ENCODE measurements at regions not wholly inside any gene's neighbourhood (a gene's known extent, or its start where the extent isn't known, plus 50 kb on each side); places are given as distances from the start of the nearest gene placed in this dataset.

DNA sequence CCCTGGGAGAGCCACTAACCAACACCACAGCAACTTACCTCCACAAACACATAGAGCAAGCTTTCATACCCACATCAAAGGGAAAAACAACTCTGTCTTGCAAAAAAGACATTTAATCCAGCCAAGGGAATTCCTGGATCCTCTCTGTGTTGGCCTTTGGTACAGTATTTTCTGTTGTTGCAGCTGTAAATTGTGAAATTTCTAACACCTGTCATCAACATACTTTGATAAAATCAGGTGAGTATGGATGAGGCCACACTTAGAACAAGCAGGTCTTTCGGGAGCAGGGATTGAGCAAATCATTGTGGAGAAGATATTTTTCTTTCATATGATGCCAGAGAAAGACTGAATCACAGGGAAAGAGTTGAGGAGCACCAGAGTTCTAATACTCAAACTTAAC lies 89.3 kb downstream of the SPTSSA start (continued):
- TF ChIP-seq, protein P1, sequence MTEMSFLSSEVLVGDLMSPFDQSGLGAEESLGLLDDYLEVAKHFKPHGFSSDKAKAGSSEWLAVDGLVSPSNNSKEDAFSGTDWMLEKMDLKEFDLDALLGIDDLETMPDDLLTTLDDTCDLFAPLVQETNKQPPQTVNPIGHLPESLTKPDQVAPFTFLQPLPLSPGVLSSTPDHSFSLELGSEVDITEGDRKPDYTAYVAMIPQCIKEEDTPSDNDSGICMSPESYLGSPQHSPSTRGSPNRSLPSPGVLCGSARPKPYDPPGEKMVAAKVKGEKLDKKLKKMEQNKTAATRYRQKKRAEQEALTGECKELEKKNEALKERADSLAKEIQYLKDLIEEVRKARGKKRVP (CRISPR knock-in tag; IDR thresholded peaks at IDR 0.05): peak in 1 of 2 experiments; percentile 49; a peak in 1 of 4 replicates
- TF ChIP-seq ZNF451 (CRISPR knock-in tag; IDR thresholded peaks at IDR 0.05) (no peak), ZBTB3 (CRISPR knock-in tag; IDR thresholded peaks at IDR 0.05; ENCODE audit: borderline replicate concordance, low read depth) (no peak), RFX1 (IDR thresholded peaks at IDR 0.05) (no peak), ZNF382 (CRISPR knock-in tag; IDR thresholded peaks at IDR 0.05; ENCODE audit: borderline replicate concordance) (no peak), SRY (CRISPR knock-in tag; IDR thresholded peaks at IDR 0.05) (no peak), ELF1 (CRISPR knock-in tag; IDR thresholded peaks at IDR 0.05) (no peak), PRPF4 (IDR thresholded peaks at IDR 0.05; ENCODE audit: low read depth, low read length, poor library complexity, severe bottlenecking) (no peak), STAT5B (CRISPR knock-in tag; IDR thresholded peaks at IDR 0.05) (no peak), RCOR2 (CRISPR knock-in tag; IDR thresholded peaks at IDR 0.05) (no peak), ZNF337 (CRISPR knock-in tag; IDR thresholded peaks at IDR 0.05; ENCODE audit: borderline replicate concordance, low read depth) (no peak), GABPB1 (CRISPR knock-in tag; IDR thresholded peaks at IDR 0.05) (no peak), HNF4G (IDR thresholded peaks at IDR 0.05; ENCODE audit: borderline replicate concordance, low read depth, low read length) (no peak), HNF4G (CRISPR knock-in tag; IDR thresholded peaks at IDR 0.05; ENCODE audit: borderline replicate concordance, low read depth) (no peak), ZNF329 (CRISPR knock-in tag; IDR thresholded peaks at IDR 0.05; ENCODE audit: low read depth) (no peak), GATAD2A (CRISPR knock-in tag; IDR thresholded peaks at IDR 0.05) (0 out of 2 replicates have a peak, but pooled peaks have one; percentile 27), TBX2 (CRISPR knock-in tag; IDR thresholded peaks at IDR 0.05; ENCODE audit: borderline replicate concordance) (no peak), KLF16 (CRISPR knock-in tag; IDR thresholded peaks at IDR 0.05) (no peak), TEAD3 (CRISPR knock-in tag; optimal IDR thresholded peaks at IDR 0.05; ENCODE audit: borderline replicate concordance) (no peak)
- TF ChIP-seq, protein P2, sequence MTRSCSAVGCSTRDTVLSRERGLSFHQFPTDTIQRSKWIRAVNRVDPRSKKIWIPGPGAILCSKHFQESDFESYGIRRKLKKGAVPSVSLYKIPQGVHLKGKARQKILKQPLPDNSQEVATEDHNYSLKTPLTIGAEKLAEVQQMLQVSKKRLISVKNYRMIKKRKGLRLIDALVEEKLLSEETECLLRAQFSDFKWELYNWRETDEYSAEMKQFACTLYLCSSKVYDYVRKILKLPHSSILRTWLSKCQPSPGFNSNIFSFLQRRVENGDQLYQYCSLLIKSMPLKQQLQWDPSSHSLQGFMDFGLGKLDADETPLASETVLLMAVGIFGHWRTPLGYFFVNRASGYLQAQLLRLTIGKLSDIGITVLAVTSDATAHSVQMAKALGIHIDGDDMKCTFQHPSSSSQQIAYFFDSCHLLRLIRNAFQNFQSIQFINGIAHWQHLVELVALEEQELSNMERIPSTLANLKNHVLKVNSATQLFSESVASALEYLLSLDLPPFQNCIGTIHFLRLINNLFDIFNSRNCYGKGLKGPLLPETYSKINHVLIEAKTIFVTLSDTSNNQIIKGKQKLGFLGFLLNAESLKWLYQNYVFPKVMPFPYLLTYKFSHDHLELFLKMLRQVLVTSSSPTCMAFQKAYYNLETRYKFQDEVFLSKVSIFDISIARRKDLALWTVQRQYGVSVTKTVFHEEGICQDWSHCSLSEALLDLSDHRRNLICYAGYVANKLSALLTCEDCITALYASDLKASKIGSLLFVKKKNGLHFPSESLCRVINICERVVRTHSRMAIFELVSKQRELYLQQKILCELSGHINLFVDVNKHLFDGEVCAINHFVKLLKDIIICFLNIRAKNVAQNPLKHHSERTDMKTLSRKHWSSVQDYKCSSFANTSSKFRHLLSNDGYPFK (CRISPR knock-in tag; IDR thresholded peaks at IDR 0.05; ENCODE audit: borderline replicate concordance): no peak
- TF ChIP-seq, protein P3, sequence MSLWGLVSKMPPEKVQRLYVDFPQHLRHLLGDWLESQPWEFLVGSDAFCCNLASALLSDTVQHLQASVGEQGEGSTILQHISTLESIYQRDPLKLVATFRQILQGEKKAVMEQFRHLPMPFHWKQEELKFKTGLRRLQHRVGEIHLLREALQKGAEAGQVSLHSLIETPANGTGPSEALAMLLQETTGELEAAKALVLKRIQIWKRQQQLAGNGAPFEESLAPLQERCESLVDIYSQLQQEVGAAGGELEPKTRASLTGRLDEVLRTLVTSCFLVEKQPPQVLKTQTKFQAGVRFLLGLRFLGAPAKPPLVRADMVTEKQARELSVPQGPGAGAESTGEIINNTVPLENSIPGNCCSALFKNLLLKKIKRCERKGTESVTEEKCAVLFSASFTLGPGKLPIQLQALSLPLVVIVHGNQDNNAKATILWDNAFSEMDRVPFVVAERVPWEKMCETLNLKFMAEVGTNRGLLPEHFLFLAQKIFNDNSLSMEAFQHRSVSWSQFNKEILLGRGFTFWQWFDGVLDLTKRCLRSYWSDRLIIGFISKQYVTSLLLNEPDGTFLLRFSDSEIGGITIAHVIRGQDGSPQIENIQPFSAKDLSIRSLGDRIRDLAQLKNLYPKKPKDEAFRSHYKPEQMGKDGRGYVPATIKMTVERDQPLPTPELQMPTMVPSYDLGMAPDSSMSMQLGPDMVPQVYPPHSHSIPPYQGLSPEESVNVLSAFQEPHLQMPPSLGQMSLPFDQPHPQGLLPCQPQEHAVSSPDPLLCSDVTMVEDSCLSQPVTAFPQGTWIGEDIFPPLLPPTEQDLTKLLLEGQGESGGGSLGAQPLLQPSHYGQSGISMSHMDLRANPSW (CRISPR knock-in tag; IDR thresholded peaks at IDR 0.05; ENCODE audit: borderline replicate concordance): no peak
- TF ChIP-seq, protein P4, sequence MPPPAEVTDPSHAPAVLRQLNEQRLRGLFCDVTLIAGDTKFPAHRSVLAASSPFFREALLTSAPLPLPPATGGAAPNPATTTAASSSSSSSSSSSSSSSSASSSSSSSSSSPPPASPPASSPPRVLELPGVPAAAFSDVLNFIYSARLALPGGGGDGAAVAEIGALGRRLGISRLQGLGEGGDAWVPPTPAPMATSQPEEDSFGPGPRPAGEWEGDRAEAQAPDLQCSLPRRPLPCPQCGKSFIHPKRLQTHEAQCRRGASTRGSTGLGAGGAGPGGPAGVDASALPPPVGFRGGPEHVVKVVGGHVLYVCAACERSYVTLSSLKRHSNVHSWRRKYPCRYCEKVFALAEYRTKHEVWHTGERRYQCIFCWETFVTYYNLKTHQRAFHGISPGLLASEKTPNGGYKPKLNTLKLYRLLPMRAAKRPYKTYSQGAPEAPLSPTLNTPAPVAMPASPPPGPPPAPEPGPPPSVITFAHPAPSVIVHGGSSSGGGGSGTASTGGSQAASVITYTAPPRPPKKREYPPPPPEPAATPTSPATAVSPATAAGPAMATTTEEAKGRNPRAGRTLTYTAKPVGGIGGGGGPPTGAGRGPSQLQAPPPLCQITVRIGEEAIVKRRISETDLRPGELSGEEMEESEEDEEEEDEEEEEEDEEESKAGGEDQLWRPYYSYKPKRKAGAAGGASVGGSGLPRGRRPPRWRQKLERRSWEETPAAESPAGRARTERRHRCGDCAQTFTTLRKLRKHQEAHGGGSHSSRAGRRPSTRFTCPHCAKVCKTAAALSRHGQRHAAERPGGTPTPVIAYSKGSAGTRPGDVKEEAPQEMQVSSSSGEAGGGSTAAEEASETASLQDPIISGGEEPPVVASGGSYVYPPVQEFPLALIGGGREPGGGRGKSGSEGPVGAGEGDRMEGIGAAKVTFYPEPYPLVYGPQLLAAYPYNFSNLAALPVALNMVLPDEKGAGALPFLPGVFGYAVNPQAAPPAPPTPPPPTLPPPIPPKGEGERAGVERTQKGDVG (CRISPR knock-in tag; IDR thresholded peaks at IDR 0.05; ENCODE audit: borderline replicate concordance): no peak

All from HepG2 (cell line).